IMR-90 (cell line): ENCODE measurements at regions not wholly inside any gene's neighbourhood (a gene's known extent, or its start where the extent isn't known, plus 50 kb on each side); places are given as distances from the start of the nearest gene placed in this dataset.

Experiments used
- ATAC-seq: fragments of 200-7000 bp; cut with Tn5 transposase; 2 replicates; pipeline ENCODE4 v1.9.1; 2020; ENCODE audit warnings: low read depth, mild to moderate bottlenecking, moderate library complexity
- BruUV-seq: library from RNA; stranded (reverse); fragments of 400-500 nt; replicated peaks from 2 replicates; lab custom pipeline; 2021; lab: Mats Ljungman, UMichigan
- CTCF ChIA-PET: fragments of 300-600 bp; formaldehyde crosslinking; extraction: SDS; loops from one replicate; lab custom pipeline; 2021; ENCODE audit warnings: antibody characterized with exemption; lab: Yijun Ruan, JAX
- POLR2A ChIA-PET: fragments of 300-600 bp; sonication (Branson Sonifier 250); formaldehyde crosslinking; loops from one replicate; lab custom pipeline; 2022; ENCODE audit warnings: antibody characterized with exemption; ENCODE audit not compliant: unreplicated experiment; lab: Charles Lee
- DNase-seq: peaks from one replicate; pipeline ENCODE4 v3.0.0; 2013
- H2AFZ ChIP-seq: replicated peaks from 2 replicates; pipeline ENCODE3; 2013; ENCODE audit warnings: low read length, mild to moderate bottlenecking; ENCODE audit not compliant: poor library complexity
- H2AK5ac ChIP-seq: 2 replicates; pipeline ENCODE4 v1.6.1; 2013; ENCODE audit warnings: low read depth, low read length, inconsistent platforms
- H2AK9ac ChIP-seq: replicated peaks from 2 replicates; pipeline ENCODE3; 2013; ENCODE audit warnings: mild to moderate bottlenecking, low read depth, low read length, moderate library complexity; ENCODE audit not compliant: poor library complexity
- H2BK120ac ChIP-seq: 2 replicates; pipeline ENCODE4 v1.6.1; 2013; ENCODE audit warnings: low read depth, low read length, inconsistent platforms
- H2BK15ac ChIP-seq: 3 replicates; pipeline ENCODE4 v1.6.1; 2013; ENCODE audit warnings: low read depth, low read length, inconsistent platforms
- H2BK20ac ChIP-seq: 2 replicates; pipeline ENCODE4 v1.6.1; 2013; ENCODE audit warnings: low read depth, mild to moderate bottlenecking, inconsistent platforms, low read length, moderate library complexity
- H2BK5ac ChIP-seq: 2 replicates; pipeline ENCODE4 v1.6.1; 2013; ENCODE audit warnings: mild to moderate bottlenecking, low read depth, low read length, inconsistent platforms; ENCODE audit not compliant: poor library complexity, severe bottlenecking
- H3K14ac ChIP-seq: replicated peaks from 2 replicates; pipeline ENCODE4 v1.6.1; 2013; ENCODE audit warnings: low read depth, low read length, inconsistent platforms
- H3K18ac ChIP-seq: 2 replicates; pipeline ENCODE4 v1.6.1; 2013; ENCODE audit warnings: low read depth, low read length, control low read depth
- H3K23ac ChIP-seq: 2 replicates; pipeline ENCODE4 v1.6.1; 2013; ENCODE audit warnings: low read depth, low read length, inconsistent platforms
- H3K27ac ChIP-seq: 2 replicates; pipeline ENCODE4 v1.5.1; 2013; ENCODE audit warnings: mild to moderate bottlenecking, control low read depth, low read length; ENCODE audit not compliant: insufficient read depth
- H3K27me3 ChIP-seq: 2 replicates; pipeline ENCODE4 v1.6.1; 2013; ENCODE audit warnings: low read length; ENCODE audit not compliant: control insufficient read depth, insufficient read depth
- H3K36me3 ChIP-seq: 2 replicates; pipeline ENCODE4 v1.6.1; 2013; ENCODE audit warnings: low read length, mixed read lengths; ENCODE audit not compliant: control insufficient read depth, insufficient read depth
- H3K4ac ChIP-seq: 2 replicates; pipeline ENCODE4 v1.6.1; 2013; ENCODE audit warnings: low read depth, low read length, inconsistent platforms
- H3K4me1 ChIP-seq: 2 replicates; pipeline ENCODE4 v1.6.1; 2013; ENCODE audit warnings: low read length, mixed read lengths; ENCODE audit not compliant: control insufficient read depth, insufficient read depth
- H3K4me2 ChIP-seq: 2 replicates; pipeline ENCODE4 v1.6.1; 2013; ENCODE audit warnings: low read depth, mild to moderate bottlenecking, control low read depth, low read length, moderate library complexity
- H3K4me3 ChIP-seq: 2 replicates; pipeline ENCODE4 v1.5.1; 2013; ENCODE audit warnings: low read depth, mild to moderate bottlenecking, control low read depth, low read length, moderate library complexity; ENCODE audit not compliant: insufficient read depth
- H3K56ac ChIP-seq: 2 replicates; pipeline ENCODE4 v1.6.1; 2013; ENCODE audit warnings: low read length, inconsistent platforms; ENCODE audit not compliant: insufficient read depth; ENCODE audit errors: extremely low read depth
- H3K79me1 ChIP-seq, 2 experiments: 2 replicates each; pipeline ENCODE4 v1.6.1; 2013; ENCODE audit warnings: low read length in 2 of 2, inconsistent platforms in 1 of 2, low read depth in 1 of 2
- H3K9ac ChIP-seq: 2 replicates; pipeline ENCODE4 v1.6.1; 2013; ENCODE audit warnings: low read depth, low read length, control low read depth
- H3K9me1 ChIP-seq: 2 replicates; pipeline ENCODE4 v1.6.1; 2013; ENCODE audit warnings: low read length, inconsistent platforms; ENCODE audit not compliant: insufficient read depth
- H3K9me3 ChIP-seq: 2 replicates; pipeline ENCODE4 v1.6.1; 2013; ENCODE audit warnings: low read length; ENCODE audit not compliant: control insufficient read depth, insufficient read depth
- H4K20me1 ChIP-seq: 2 replicates; pipeline ENCODE4 v1.6.1; 2013; ENCODE audit warnings: low read length, inconsistent platforms; ENCODE audit not compliant: insufficient read depth
- H4K5ac ChIP-seq: 2 replicates; pipeline ENCODE4 v1.6.1; 2013; ENCODE audit warnings: mild to moderate bottlenecking, low read depth, low read length, control low read depth
- H4K8ac ChIP-seq, 2 experiments: 2 replicates each; pipeline ENCODE4 v1.6.1; 2013; ENCODE audit warnings: low read depth in 2 of 2, low read length in 2 of 2, control low read depth in 1 of 2, inconsistent platforms in 1 of 2
- H4K91ac ChIP-seq: 2 replicates; pipeline ENCODE4 v1.6.1; 2013; ENCODE audit warnings: low read depth, low read length, inconsistent platforms; ENCODE audit not compliant: insufficient read depth
- BHLHE40 ChIP-seq: fragments of 150-350 bp; IDR thresholded peaks from 2 replicates; pipeline ENCODE4 v1.6.1; 2016; ENCODE audit warnings: mild to moderate bottlenecking, low read depth, low read length
- CEBPB ChIP-seq: IDR thresholded peaks from 2 replicates; pipeline ENCODE4 v1.6.1; 2012; ENCODE audit warnings: low read depth, low read length, improper control_type of control experiment
- CHD1 ChIP-seq: IDR thresholded peaks from 2 replicates; pipeline ENCODE4 v1.6.1; 2012; ENCODE audit warnings: low read depth, low read length, improper control_type of control experiment
- FOS ChIP-seq: fragments of 150-350 bp; IDR thresholded peaks from 2 replicates; pipeline ENCODE4 v1.6.1; 2016; ENCODE audit warnings: low read depth, low read length
- MAFK ChIP-seq: IDR thresholded peaks from 2 replicates; pipeline ENCODE4 v1.6.1; 2012; ENCODE audit warnings: low read depth, low read length, improper control_type of control experiment
- MAZ ChIP-seq: IDR thresholded peaks from 2 replicates; pipeline ENCODE4 v1.6.1; 2012; ENCODE audit warnings: low read depth, mild to moderate bottlenecking, low read length, improper control_type of control experiment, moderate library complexity, borderline replicate concordance
- MXI1 ChIP-seq: IDR thresholded peaks from 2 replicates; pipeline ENCODE4 v1.6.1; 2012; ENCODE audit warnings: low read depth, mild to moderate bottlenecking, low read length, moderate library complexity, borderline replicate concordance
- NFE2L2 ChIP-seq: fragments of 150-350 bp; IDR thresholded peaks from 2 replicates; pipeline ENCODE4 v1.6.1; 2016; ENCODE audit warnings: low read depth, mild to moderate bottlenecking, low read length
- POLR2A ChIP-seq: IDR thresholded peaks from 2 replicates; pipeline ENCODE4 v1.6.1; 2012; ENCODE audit warnings: mild to moderate bottlenecking, low read depth, low read length
- RAD21 ChIP-seq: IDR thresholded peaks from 2 replicates; pipeline ENCODE4 v1.6.1; 2012; ENCODE audit warnings: low read length, improper control_type of control experiment
- RCOR1 ChIP-seq: IDR thresholded peaks from 2 replicates; pipeline ENCODE4 v1.6.1; 2012; ENCODE audit warnings: mild to moderate bottlenecking, low read length, improper control_type of control experiment; ENCODE audit not compliant: insufficient replicate concordance
- RFX5 ChIP-seq: IDR thresholded peaks from 2 replicates; pipeline ENCODE4 v1.8.0; 2012; ENCODE audit warnings: low read depth, mild to moderate bottlenecking, low read length, moderate library complexity
- SMC3 ChIP-seq: fragments of 150-350 bp; IDR thresholded peaks from 2 replicates; pipeline ENCODE4 v1.6.1; 2016; ENCODE audit warnings: low read depth, mild to moderate bottlenecking, antibody characterized with exemption, low read length, moderate library complexity
- USF2 ChIP-seq: fragments of 150-350 bp; IDR thresholded peaks from 2 replicates; pipeline ENCODE4 v1.6.1; 2017; ENCODE audit warnings: mild to moderate bottlenecking, antibody characterized with exemption, low read length, low read depth
- dilution Hi-C: fragments of 300-500 bp; cut with HindIII; formaldehyde crosslinking; loops from one replicate; pipeline ENCODE4 v1.14.3; 2018; ENCODE audit warnings: low sequenced_read_pairs; ENCODE audit not compliant: unreplicated experiment
- in situ Hi-C: fragments of 300-500 bp; cut with MboI; formaldehyde crosslinking; loops from 3 replicates; pipeline ENCODE4 v1.14.3; 2019; ENCODE audit warnings: low sequenced_read_pairs, inconsistent platforms, mixed read lengths
- intact Hi-C: fragments of 100-400 bp; cut with micrococcal nuclease; formaldehyde crosslinking; loops from 2 replicates; pipeline ENCODE4 v1.10.0; 2022
- TF ChIP-seq, protein P1 (sequence below): fragments of 150-350 bp; IDR thresholded peaks from 2 replicates; pipeline ENCODE4 v1.6.1; 2016; ENCODE audit warnings: low read depth, mild to moderate bottlenecking, low read length, moderate library complexity, borderline replicate concordance
- TF ChIP-seq, protein P2 (sequence below): conservative IDR thresholded peaks from 2 replicates; pipeline ENCODE4 v1.5.1; 2012; ENCODE audit warnings: mild to moderate bottlenecking, low read depth, low read length, improper control_type of control experiment

DNA sequence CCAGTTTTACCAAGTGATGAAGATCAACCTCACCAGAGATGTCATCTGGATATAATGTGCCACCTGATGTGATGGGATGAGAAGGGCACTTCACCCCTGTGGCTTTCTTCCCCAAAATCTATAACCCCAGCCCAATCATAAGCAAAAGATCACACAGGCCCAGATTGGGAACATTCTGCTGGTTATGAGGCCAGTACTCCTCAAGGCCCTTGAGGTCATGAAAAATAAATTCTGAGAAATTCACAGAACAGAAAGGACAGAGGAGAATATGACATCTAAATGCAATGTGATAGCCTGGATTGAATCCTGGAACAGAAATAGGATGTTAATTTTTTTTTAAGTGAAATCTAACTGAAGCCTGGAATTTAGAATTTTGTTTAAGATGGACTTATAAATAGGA is 243.5 kb downstream of the CBLN4 start:
- H3K36me3 ChIP-seq = no peaks in the 10 kb centered on the region
- no peak overlapping the region for H3K9ac ChIP-seq
- no peaks in the 10 kb centered on the region for H3K79me1 ChIP-seq
- no peaks in the 10 kb centered on the region for H3K4me1 ChIP-seq
- ChIA-PET POLR2A (no interaction called here), CTCF (no interaction called here)
- H3K18ac ChIP-seq = no peak overlapping the region
- H3K9me3 ChIP-seq = peaks cover 20% of the 10 kb centered on the region
- H4K8ac ChIP-seq = no peak overlapping the region
- in situ Hi-C loops = no loop called here
- H2BK5ac ChIP-seq = no peak overlapping the region
- BruUV-seq = no TSS peak
- H3K27ac ChIP-seq = no peak overlapping the region
- no peaks in the 10 kb centered on the region for H3K9me1 ChIP-seq
- H2AK5ac ChIP-seq = no peak overlapping the region
- ATAC-seq (no peak), DNase-seq (no peak)
- no peak overlapping the region for H3K14ac ChIP-seq
- no peak overlapping the region for H4K91ac ChIP-seq
- H2BK15ac ChIP-seq = no peak overlapping the region
- H2AFZ ChIP-seq = no peak overlapping the region
- TF ChIP-seq RAD21 = no peak
- no peak for TF ChIP-seq RFX5
- TF ChIP-seq, protein P1, sequence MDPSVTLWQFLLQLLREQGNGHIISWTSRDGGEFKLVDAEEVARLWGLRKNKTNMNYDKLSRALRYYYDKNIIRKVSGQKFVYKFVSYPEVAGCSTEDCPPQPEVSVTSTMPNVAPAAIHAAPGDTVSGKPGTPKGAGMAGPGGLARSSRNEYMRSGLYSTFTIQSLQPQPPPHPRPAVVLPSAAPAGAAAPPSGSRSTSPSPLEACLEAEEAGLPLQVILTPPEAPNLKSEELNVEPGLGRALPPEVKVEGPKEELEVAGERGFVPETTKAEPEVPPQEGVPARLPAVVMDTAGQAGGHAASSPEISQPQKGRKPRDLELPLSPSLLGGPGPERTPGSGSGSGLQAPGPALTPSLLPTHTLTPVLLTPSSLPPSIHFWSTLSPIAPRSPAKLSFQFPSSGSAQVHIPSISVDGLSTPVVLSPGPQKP = no peak
- TF ChIP-seq, protein P2, sequence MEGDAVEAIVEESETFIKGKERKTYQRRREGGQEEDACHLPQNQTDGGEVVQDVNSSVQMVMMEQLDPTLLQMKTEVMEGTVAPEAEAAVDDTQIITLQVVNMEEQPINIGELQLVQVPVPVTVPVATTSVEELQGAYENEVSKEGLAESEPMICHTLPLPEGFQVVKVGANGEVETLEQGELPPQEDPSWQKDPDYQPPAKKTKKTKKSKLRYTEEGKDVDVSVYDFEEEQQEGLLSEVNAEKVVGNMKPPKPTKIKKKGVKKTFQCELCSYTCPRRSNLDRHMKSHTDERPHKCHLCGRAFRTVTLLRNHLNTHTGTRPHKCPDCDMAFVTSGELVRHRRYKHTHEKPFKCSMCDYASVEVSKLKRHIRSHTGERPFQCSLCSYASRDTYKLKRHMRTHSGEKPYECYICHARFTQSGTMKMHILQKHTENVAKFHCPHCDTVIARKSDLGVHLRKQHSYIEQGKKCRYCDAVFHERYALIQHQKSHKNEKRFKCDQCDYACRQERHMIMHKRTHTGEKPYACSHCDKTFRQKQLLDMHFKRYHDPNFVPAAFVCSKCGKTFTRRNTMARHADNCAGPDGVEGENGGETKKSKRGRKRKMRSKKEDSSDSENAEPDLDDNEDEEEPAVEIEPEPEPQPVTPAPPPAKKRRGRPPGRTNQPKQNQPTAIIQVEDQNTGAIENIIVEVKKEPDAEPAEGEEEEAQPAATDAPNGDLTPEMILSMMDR = no peak
- no peak for TF ChIP-seq NFE2L2
- no peak for TF ChIP-seq BHLHE40
- no peak for TF ChIP-seq CEBPB
- TF ChIP-seq FOS = no peak
- TF ChIP-seq SMC3 = no peak
- TF ChIP-seq MAFK = no peak
- TF ChIP-seq USF2 = no peak
- no peak for TF ChIP-seq MAZ
- no peak for TF ChIP-seq MXI1
- no peak for TF ChIP-seq POLR2A
- no peak for TF ChIP-seq RCOR1
- TF ChIP-seq CHD1 = no peak
- H3K27me3 ChIP-seq = no peaks in the 10 kb centered on the region
- no peak overlapping the region for H3K4me3 ChIP-seq
- H3K4ac ChIP-seq = no peak overlapping the region
- no peak overlapping the region for H3K56ac ChIP-seq
- H3K4me2 ChIP-seq = no peak overlapping the region
- H4K5ac ChIP-seq = no peak overlapping the region
- H2BK20ac ChIP-seq = no peak overlapping the region
- H4K20me1 ChIP-seq = no peaks in the 10 kb centered on the region
- no peak overlapping the region for H2AK9ac ChIP-seq
- no peak overlapping the region for H2BK120ac ChIP-seq
- H3K23ac ChIP-seq = no peak overlapping the region
- dilution Hi-C loops = no loop called here
- intact Hi-C loops = no loop called here
